ENCODE measurements at regions not wholly inside any gene's neighbourhood (a gene's known extent, or its start where the extent isn't known, plus 50 kb on each side); places are given as distances from the start of the nearest gene placed in this dataset.

GRCh38 chr2:181777734-181778133 is 97.4 kb upstream of the NEUROD1 start:
- no peak for TF ChIP-seq CTCF (IDR thresholded peaks at IDR 0.05; ENCODE audit: insufficient read depth, missing control alignments)
- no peak for FAIRE-seq
- no peak for DNase-seq (ENCODE audit: insufficient read length, low spot score)

GRCh38 chr2:181778621-181779201 is 98.4 kb upstream of the NEUROD1 start:
- FAIRE-seq, result no peak

DNA sequence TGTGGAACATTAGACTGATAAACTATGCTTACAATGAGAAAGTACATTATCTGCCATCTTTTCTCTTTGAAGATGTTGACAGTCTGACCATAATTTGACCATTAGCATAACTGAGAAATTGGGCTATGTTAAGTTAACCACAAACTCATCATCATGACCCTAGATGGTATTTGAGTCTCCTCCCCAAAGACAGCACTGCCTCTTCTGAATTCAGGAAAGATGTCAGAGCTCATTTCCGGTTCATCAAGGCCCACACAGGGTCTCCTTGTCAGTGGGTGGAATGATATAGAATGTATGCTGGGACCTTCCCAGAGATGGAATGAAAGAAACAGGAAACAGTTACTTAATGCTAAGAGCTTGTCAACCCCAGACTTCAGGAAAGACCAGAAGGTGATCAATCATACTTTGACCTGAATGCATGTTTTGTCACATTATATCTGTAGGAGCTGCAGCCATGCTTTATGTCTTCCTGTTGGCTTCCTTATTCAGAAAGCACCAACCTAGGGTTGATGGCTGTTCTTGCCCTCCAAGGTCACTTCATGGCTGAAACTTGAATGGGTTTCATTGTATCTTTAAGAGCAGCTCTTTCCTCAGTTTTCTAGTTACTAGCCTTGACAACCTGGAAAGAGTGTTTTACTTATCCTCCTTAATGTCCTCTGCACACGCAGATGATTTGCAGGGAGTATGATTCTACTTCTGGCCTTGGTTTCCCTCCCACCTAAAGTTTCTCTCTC is 99.1 kb upstream of the NEUROD1 start:
- FAIRE-seq, result no peak
- no peak for DNase-seq (ENCODE audit: insufficient read length, low spot score)
- TF ChIP-seq CTCF (IDR thresholded peaks at IDR 0.05; ENCODE audit: insufficient read depth, missing control alignments), result no peak

More at GRCh38 chr2:181778621-181779201, 98.4 kb upstream of the NEUROD1 start:
- DNase-seq (ENCODE audit: insufficient read length, low spot score), result no peak
- TF ChIP-seq CTCF (IDR thresholded peaks at IDR 0.05; ENCODE audit: insufficient read depth, missing control alignments), result no peak

GRCh38 chr2:181780047-181780651 is 99.8 kb upstream of the NEUROD1 start:
- FAIRE-seq (no peak), DNase-seq (ENCODE audit: insufficient read length, low spot score) (no peak)
- no peak for TF ChIP-seq CTCF (IDR thresholded peaks at IDR 0.05; ENCODE audit: insufficient read depth, missing control alignments)

- FAIRE-seq (no peak), DNase-seq (ENCODE audit: insufficient read length, low spot score) (no peak)
- no peak for TF ChIP-seq CTCF (IDR thresholded peaks at IDR 0.05; ENCODE audit: insufficient read depth, missing control alignments)
These were observed 100.3 kb upstream of the NEUROD1 start for GRCh38 chr2:181780657-181781056.

- TF ChIP-seq CTCF (IDR thresholded peaks at IDR 0.05; ENCODE audit: insufficient read depth, missing control alignments), result no peak
- FAIRE-seq, result no peak
- DNase-seq (ENCODE audit: insufficient read length, low spot score), result no peak
These were observed 100.9 kb upstream of the NEUROD1 start for GRCh38 chr2:181781078-181781786.
